Medulla oblongata (tissue), 1 donor: ENCODE measurements at regions not wholly inside any gene's neighbourhood (a gene's known extent, or its start where the extent isn't known, plus 50 kb on each side); places are given as distances from the start of the nearest gene placed in this dataset.
"Not testable (repeated sequence)": the region's sequence is repeated elsewhere in the genome, so short reads cannot be mapped to it uniquely, and the experiment has no call there.

Source experiments
- DNase-seq: peaks from one replicate; pipeline ENCODE4 v3.0.0-alpha.2; 2015; ENCODE audit errors: extremely low spot score

GRCh38 chr11:21711341-21711740 lies 481.5 kb upstream of the ANO5 start:
- DNase-seq: no peak

- DNase-seq: no peak
These were observed 469.2 kb upstream of the ANO5 start for GRCh38 chr11:21723678-21724077.

DNA sequence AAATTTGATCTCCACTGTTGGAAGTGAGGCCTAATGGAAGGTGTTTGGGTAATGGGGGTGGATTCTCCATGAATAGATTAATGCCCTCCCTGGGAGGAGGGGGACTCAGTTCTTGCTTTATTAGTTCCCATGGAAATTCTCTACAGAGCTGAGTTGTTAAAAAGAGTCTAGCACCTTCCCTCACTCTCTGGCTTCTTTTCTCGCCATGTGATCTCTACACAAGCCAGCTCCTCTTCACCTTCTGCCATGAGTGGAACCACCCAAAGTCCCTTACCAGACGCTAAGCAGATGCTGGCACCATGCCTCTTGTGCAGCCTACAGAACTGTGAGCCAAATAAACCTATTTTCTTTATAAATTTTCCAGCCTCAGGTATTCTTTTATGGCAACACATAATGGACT lies 465.8 kb upstream of the ANO5 start:
- DNase-seq: no peak

GRCh38 chr11:21736404-21736803 lies 456.5 kb upstream of the ANO5 start:
- DNase-seq: no peak

DNA sequence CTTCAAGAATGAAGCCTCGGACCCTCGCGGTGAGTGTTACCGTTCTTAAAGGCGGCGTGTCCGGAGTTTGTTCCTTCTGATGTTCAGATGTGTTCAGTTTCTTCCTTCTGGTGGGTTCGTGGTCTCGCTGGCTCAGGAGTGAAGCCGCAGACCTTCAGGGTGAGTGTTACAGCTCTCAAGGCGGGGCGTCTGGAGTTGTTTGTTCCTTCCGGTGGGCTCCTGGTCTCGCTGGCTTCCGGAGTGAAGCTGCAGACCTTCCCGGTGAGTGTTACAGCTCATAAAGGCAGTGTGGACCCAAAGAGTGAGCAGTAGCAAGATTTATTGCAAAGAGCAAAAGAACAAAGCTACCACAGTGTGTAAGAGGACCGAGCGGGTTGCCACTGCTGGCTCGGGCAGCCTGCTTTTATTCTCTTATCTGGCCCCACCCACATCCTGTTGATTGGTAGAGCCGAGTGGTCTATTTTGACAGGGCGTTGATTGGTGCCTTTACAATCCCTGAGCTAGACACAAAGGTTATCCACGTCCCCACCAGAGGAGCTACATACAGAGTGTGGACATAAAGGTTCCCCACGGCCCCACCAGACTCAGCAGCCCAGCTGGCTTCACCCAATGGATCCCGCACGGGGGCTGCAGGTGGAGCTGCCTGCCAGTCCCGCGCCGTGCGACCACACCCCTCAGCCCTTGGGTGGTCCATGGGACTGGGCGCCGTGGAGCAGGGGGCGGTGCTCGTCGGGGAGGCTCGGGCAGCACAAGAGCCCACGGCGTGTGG lies 440.2 kb upstream of the ANO5 start:
- not testable (repeated sequence) for DNase-seq

- DNase-seq: not testable (repeated sequence)
These were observed 439.6 kb upstream of the ANO5 start for GRCh38 chr11:21753244-21753767.

- DNase-seq: no peak
These were observed 431.9 kb upstream of the ANO5 start for GRCh38 chr11:21761000-21761399.

- no peak for DNase-seq
These were observed 424.5 kb upstream of the ANO5 start for GRCh38 chr11:21768388-21768787.

- DNase-seq: no peak
These were observed 423.7 kb upstream of the ANO5 start for GRCh38 chr11:21769188-21769587.

DNA sequence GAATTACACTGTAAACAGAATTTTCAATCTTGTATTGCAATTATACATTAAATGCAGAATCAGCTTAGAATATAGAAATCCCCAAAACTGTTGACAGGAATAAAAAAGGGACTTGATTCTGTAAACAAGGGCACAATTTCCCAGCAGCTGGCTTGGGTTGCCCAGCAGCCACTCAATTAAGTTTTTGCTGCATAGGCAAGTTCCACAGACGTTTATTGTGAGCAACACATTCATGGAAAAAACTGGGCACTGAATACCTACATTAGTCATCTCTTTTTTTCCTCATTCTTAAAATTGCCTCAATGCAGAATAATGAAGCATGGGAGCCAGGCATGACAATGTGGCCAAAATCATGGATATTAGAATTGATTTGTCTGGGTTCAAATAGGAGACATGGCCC lies 421.8 kb upstream of the ANO5 start:
- DNase-seq: peak; percentile 52

DNA sequence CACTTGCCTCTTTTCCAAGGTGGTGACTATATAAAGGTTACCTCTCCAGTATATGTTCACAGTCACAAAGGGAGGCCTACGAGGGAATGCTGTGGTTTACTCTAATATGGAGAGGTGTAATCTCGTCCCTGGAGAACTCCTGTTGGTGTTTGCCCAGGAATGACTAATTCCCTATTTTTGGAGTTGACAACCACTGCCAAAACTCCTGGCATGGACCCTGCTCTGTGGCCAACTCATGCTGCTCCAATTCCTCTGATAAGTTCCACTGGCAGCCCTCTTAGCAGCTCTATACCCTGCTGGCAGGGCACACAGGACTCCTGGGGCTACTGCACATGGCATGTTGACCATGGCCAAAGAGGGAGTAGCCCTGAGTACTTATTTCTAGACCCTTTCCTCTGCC lies 418.7 kb upstream of the ANO5 start:
- DNase-seq: peak; percentile 17

- no peak for DNase-seq
These were observed 417.0 kb upstream of the ANO5 start for GRCh38 chr11:21775911-21776310.

DNA sequence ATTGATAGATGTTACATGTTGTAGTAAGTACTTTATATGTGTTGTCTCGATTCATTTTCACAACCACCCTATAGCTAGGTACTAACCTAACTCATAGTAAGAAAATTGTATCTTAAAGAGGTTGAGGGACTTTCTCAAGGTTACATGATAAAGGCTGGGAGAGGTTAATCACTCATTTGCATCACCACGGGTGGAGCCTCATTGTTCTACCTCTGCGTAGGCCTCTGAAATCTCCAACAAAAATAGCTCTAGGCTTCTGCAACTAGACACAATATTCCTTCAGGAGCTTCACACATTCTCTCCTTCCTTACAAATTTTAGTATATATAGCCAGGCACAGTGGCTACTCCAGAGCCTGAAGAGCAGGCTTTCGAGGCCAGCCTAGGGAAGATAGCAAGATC lies 408.9 kb upstream of the ANO5 start:
- no peak for DNase-seq

- no peak for DNase-seq
These were observed 407.5 kb upstream of the ANO5 start for GRCh38 chr11:21785351-21785750.

- no peak for DNase-seq
These were observed 398.6 kb upstream of the ANO5 start for GRCh38 chr11:21794306-21794705.

DNA sequence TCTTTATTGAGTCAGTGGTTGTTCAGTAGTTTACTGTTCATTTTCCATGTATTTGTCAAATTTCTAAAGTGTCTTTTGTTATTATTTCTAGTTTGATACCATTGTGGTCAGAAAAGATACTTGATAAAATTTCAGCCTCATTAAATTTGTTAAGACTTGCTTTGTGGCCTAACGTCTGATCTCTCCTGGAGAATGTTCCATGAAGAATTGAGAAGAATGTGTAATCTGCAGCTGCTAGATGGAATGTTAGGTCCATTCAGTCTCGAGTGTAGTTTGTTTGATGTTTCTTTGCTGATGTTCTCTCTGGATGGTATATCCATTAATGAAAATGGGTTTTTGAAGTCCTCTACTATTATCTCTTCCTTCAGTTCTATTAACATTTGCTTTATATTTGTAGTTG lies 394.7 kb upstream of the ANO5 start:
- DNase-seq: no peak

DNA sequence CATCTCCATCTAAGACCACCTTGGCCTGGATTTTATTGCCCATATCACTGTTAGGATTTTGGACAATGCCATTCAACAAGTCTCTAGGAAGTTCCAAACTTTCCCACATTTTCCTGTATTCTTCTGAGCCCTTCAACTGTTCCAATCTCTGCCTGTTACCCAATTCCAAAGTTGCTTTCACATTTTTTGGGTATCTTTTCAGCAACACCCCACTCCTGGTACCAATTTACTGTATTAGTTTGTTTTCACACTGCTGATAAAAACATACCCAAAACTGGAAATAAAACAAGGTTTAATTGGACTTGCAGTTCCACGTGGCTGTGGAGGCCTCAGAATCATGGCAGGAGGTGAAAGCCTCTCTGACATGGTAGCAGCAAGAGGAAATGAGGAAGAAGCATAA lies 388.4 kb upstream of the ANO5 start:
- DNase-seq: not testable (repeated sequence)

DNA sequence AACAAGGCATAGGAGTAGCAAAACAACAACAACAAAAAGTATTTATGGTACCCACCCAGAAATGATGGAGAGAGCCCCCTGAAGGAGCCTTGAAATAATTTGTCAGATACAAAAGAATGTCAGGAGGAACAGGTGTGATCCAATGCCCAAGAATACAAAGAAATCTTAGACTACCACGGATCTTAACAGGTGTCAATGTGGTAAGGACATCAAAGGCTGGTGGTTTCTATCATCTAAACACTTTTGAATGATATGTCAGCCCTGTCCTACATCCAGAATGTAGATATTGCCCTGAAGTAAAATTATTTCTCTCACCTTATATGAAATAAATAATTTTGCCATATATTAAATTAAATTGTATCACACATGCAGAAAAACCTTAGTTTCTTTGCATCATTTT lies 386.4 kb upstream of the ANO5 start:
- no peak for DNase-seq

DNA sequence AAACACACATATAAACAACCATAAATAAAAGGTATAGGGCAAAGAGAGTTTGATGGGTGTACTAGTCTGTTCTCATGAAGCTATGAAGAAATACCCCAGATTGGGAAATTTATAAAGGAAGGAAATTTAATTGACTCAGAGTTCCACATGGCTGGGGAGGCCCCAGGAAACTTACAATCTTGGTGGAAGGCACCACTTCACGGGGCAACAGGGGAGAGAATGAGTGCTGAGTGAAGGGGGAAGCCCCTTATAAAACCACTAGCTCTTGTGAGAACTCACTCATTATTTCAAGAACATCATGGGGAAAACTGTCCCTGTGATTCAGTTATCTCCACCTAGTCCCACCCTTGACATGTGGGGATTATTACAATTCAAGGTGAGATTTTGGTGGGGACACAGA lies 385.9 kb upstream of the ANO5 start:
- no peak for DNase-seq

- DNase-seq: no peak
These were observed 385.5 kb upstream of the ANO5 start for GRCh38 chr11:21807350-21807749.

GRCh38 chr11:21810650-21811049 lies 382.2 kb upstream of the ANO5 start:
- no peak for DNase-seq

DNA sequence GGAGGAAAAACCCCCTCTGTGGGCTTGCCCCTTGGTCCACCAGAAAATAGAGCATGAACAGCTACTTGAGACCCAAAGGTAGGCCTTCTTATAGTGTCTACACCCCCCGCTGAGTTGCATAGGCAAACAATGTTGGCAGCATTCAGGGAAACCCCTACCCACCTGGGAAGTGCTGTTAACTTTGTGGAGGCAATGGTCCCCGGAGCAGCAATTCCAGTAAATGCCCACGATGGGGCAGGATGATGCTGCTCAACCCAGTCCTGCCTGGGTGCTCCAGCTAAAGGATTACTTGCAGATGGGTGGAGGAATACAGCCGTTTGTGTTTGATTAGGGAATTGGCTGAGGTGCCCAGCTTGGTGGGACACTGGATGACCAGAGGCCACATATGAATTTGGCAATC lies 381.3 kb upstream of the ANO5 start:
- no peak for DNase-seq

- DNase-seq: no peak
These were observed 378.7 kb upstream of the ANO5 start for GRCh38 chr11:21814169-21814568.

DNA sequence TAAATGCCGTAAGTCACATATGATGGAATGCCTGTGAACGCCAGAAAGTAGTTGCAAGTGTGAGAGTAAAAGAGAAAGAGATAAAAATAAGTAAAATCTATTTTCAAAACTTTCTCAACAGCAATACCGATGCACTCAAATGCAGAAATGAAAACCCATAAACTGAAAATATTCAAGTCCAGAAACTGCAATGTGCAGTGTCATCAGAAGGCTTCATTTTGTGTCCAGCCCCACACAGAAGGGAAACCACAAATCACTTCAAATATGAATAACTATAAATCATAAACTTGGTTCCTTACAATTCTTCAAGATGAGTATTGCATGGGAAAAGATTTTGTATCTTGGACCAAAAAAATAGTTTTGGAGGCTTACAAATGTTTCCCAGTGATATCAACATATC lies 375.2 kb upstream of the ANO5 start:
- DNase-seq: no peak
